ES-I3 (cell line): ENCODE measurements at regions not wholly inside any gene's neighbourhood (a gene's known extent, or its start where the extent isn't known, plus 50 kb on each side); places are given as distances from the start of the nearest gene placed in this dataset.

Experiments
- H3K36me3 ChIP-seq: 2 replicates; pipeline ENCODE4 v1.6.1; 2013; ENCODE audit warnings: mild to moderate bottlenecking, low read length, control low read depth, moderate library complexity; ENCODE audit not compliant: insufficient read depth
- H3K4me1 ChIP-seq: 2 replicates; pipeline ENCODE4 v1.6.1; 2013; ENCODE audit warnings: mild to moderate bottlenecking, control low read depth, low read length; ENCODE audit not compliant: insufficient read depth
- H3K9ac ChIP-seq: 2 replicates; pipeline ENCODE4 v1.6.1; 2013; ENCODE audit warnings: low read depth, mild to moderate bottlenecking, low read length, moderate library complexity
- H3K9me3 ChIP-seq: 2 replicates; pipeline ENCODE4 v1.6.1; 2013; ENCODE audit warnings: mild to moderate bottlenecking, low read length, moderate library complexity; ENCODE audit not compliant: control insufficient read depth, insufficient read depth

DNA sequence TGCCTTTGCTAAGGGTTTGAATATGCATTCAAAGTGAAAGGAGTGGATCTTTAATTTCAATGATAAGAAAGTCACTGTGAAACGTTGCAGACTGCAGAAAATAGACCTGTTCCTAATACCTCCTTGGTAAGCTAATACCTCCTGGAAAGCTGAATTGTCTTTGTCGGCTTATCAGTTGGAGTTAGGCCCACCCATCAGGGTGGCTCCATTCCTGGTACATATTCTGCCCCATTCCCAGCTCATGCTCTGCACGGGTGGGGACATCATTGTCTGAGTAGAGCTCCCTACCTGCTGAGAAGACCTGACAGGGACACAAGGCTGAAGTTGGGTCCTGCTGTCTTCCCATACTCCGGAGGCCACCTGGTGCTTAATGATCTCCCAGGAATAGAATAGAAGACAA is 203.3 kb downstream of the EN1 start:
- H3K4me1 ChIP-seq: peaks cover 13% of the 10 kb centered on the region
- H3K9me3 ChIP-seq: no peaks in the 10 kb centered on the region
- H3K36me3 ChIP-seq: no peaks in the 10 kb centered on the region
- H3K9ac ChIP-seq: no peak overlapping the region

DNA sequence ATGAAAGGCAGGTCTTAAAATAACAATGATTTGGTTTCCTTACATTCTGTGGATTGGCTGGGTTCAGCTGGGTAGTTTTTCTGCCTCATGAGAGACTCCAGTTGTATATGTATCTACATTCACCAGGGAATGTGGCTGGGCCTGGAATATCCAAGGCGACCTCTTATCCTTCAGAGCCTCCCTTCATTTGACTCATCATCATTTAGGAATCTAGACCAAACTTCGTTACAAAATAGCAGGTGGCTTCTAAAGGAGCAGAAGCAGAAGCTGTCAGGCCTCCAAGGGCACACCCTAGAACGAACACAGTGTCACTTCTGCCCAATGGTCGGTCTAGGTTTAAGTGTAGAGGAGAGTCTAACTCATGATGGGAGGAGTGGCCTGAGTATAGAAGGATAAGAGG is 204.2 kb downstream of the EN1 start:
- H3K36me3 ChIP-seq: no peaks in the 10 kb centered on the region
- H3K9me3 ChIP-seq: no peaks in the 10 kb centered on the region
- H3K9ac ChIP-seq: no peak overlapping the region
- H3K4me1 ChIP-seq: peaks cover 13% of the 10 kb centered on the region

DNA sequence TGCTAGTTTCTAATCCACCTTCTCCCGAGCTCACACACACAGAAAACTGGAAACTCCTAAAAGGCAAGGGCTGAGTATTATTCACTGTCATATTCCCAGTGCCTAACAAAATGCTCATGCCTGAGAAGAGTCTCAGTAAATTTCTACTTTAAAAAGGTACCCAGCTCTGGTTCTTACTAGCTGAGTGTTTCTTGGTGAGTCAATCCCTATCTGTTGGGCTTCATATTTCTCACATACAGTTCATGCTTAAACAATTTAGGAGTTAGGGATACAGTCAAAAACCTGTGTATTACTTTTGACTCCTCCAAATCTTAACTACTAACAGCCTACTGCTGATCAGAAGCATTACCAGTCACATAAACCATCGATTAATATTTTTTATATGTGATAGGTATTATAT is 204.9 kb downstream of the EN1 start:
- H3K9ac ChIP-seq: no peak overlapping the region
- no peaks in the 10 kb centered on the region for H3K36me3 ChIP-seq
- no peaks in the 10 kb centered on the region for H3K9me3 ChIP-seq
- peaks cover 13% of the 10 kb centered on the region for H3K4me1 ChIP-seq

DNA sequence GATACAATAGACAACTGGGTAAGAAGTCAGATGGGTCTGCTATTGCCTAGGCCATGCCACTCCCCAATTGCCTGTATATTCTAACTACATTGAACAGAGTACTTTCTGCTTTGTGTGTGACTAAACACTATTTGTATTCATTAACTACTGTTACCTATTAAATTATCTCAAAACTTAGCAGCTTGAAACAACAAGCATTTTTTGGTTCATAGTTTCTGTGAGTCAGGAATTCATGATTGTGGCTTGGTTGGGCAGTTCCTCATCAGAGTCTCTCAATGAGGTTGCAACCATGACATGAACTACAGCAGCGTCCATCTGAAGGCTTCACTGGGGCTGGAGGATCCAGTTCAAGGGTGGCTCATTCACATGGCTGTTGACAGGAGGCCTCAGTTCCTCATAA is 205.7 kb downstream of the EN1 start:
- H3K4me1 ChIP-seq: peaks cover 13% of the 10 kb centered on the region
- no peak overlapping the region for H3K9ac ChIP-seq
- H3K9me3 ChIP-seq: no peaks in the 10 kb centered on the region
- no peaks in the 10 kb centered on the region for H3K36me3 ChIP-seq

DNA sequence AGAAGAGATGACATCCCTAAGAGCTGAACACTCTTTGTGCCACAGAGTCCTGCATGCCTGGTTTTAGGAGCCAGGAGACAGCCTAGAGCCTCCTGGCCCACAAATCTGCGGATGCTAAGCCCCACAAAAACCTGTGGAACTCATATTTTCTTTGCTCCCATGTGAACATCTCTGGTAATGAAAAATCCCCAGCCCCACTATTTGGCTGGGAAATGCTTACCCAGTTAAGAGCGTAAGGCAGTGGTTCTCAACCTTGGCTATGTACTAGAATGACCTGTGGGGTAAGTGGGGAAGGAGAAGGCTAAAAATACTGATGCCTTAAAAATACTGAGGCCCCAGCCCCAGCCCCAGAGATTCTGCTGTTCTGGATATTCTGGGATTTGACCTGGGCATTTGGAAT is 208.1 kb downstream of the EN1 start:
- H3K9me3 ChIP-seq: no peaks in the 10 kb centered on the region
- H3K4me1 ChIP-seq: peaks cover 20% of the 10 kb centered on the region
- no peaks in the 10 kb centered on the region for H3K36me3 ChIP-seq
- no peak overlapping the region for H3K9ac ChIP-seq

DNA sequence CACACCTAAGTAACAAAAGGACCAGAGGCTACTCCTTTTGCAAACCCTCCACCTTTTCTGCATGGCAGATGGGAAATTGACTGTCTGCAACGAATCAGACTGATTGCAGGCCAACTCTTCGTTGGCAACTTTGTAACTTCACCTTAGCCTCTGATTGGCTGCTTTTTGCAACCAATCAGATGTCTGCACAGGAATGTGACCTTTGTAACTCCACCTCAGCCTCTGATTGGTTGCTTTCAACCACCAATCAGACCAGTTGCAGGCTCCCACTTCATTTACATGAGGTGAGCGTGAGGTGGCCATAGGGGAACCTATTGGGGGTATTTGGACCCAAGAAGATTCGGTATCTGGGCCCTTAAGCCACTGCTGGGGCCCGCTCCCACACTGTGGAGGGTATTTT is 209.0 kb downstream of the EN1 start:
- H3K36me3 ChIP-seq: no peaks in the 10 kb centered on the region
- no peak overlapping the region for H3K9ac ChIP-seq
- H3K4me1 ChIP-seq: peaks cover 12% of the 10 kb centered on the region; the same call in 1 of the 2 replicates
- H3K9me3 ChIP-seq: no peaks in the 10 kb centered on the region

DNA sequence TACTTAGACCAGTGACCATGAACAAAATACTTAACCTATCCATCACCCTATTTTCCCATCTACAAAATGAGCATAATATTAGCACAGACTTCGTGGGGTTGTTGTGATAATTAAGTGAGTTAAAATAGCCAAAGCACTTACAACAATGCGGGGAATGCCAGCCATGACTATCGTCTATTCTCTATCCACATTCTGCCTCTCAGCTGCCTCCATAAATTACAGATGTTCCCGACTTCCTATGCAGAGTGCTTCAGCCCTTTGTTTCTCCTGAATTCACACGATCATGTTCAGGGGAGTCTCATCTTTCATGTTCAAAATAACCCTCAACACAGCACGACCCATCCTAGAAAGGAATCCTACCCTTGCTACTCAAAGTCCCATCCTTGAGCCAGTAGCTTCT is 211.6 kb downstream of the EN1 start:
- no peak overlapping the region for H3K9ac ChIP-seq
- peaks cover 8% of the 10 kb centered on the region; the same call in 1 of the 2 replicates for H3K4me1 ChIP-seq
- no peaks in the 10 kb centered on the region for H3K36me3 ChIP-seq
- H3K9me3 ChIP-seq: no peaks in the 10 kb centered on the region

DNA sequence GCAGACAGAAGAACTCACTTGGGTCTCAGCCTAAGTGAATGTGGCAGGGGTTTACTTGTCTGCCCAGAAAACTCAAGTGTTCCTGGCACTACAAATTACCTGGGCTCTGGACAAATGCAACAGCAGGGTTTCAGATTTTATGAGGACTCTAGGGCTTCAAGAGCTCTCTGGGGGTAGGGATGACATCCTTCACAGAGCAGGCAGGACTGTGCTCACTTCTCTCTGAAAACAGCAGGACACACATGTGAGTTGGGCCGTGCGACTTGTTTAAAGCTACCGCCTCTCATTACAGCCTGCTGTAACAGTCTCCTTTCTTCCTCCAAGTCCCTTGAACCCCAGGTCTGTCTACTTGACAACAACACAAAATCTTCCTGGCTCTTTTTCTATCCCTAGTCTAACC is 212.6 kb downstream of the EN1 start:
- Histone ChIP-seq H3K9me3 (no peaks in the 10 kb centered on the region), H3K4me1 (peaks cover 8% of the 10 kb centered on the region; the same call in 1 of the 2 replicates), H3K36me3 (no peaks in the 10 kb centered on the region), H3K9ac (no peak overlapping the region)

DNA sequence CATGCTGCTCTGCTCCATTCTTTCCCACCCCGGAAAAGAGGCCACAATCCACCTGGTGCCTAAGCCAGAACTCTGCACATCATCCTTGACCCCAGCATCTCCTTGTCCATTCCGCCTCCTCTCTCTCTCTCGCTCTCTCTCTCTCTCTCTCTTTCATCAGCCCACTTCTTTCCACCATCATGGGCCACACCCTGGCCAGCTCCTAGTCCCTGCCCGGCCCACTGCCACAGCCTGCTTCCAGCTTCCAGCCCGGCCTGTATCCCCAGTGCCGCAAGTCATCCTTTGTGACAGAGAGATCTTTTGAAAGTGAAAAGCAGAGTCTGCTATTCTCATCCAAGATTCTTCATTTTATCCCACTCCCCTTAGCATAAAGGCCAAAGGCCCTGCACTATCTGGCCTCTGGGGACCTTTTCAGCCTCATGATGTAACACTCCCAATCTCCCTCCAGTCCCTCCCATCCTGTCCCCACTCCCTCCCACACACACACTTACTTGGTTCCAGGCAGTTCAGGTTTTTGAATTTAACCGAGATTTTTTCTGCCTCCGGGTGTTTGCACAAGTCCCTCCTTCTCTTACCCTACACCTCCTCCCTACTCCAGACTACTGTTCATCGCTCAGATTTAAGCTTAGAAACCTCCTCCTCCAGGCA is 214.0 kb downstream of the EN1 start:
- H3K4me1 ChIP-seq: peaks cover 8% of the 10 kb centered on the region; the same call in 1 of the 2 replicates
- no peaks in the 10 kb centered on the region for H3K9me3 ChIP-seq
- no peaks in the 10 kb centered on the region for H3K36me3 ChIP-seq
- no peak overlapping the region for H3K9ac ChIP-seq

DNA sequence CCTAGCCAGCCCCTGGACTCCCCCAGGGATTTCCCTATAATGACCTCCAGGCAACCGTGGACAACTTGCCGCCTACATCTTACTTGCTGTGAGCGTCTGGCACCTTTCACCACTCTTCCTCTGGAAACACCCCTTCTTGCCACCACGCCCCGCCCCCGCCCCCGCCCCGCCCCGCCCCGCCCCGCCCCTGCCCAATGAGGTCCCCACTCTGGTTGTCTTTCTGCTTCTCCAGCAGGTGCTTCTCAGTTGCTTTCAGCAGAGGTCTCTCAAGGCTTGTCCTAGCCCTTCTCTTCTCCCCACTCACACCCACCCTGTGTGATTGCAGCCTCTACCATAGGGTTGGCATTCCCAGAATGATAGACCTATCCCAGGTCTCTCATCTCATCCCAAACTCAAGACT is 214.5 kb downstream of the EN1 start:
- Histone ChIP-seq H3K9me3 (no peaks in the 10 kb centered on the region), H3K9ac (no peak overlapping the region), H3K4me1 (peaks cover 8% of the 10 kb centered on the region; the same call in 1 of the 2 replicates), H3K36me3 (no peaks in the 10 kb centered on the region)

DNA sequence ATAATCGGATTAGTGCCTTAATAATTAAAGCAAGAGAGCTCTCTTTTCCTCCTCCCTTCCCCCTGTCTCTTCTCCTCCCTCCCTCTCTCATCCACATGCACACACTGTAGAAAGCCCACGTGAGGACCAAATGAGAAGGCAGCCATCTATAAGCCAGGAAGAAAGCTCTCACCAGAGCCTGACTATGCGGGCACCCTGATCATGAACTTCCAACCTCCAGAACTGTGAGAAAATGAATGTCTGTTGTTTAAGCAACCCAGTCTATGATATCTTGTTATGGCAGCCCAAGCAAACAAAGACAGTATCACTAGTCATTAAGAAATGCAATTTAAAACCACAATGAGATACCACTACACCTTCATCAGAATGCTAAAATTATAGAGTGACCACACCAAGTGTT is 220.3 kb downstream of the EN1 start:
- Histone ChIP-seq H3K4me1 (no peaks in the 10 kb centered on the region), H3K9ac (no peak overlapping the region), H3K36me3 (no peaks in the 10 kb centered on the region), H3K9me3 (no peaks in the 10 kb centered on the region)

DNA sequence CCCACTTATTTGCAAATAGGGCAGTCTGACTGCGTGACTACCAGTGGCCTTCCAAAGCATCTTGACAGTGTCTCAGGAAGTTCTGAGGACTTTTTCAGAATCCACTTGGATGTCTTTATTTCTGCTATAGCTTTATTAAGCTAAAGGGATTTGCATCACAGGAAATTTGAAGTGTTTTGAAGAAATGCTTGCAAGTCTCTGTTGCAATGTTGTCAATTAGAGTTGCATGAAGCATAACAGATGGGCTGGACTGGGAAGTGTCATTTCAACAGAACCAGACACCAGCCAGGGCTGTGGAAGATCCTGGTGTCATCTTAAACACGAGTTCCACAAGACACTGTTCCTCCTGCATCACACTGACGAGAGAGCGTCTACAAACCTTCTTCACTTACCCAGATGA is 224.5 kb downstream of the EN1 start:
- no peaks in the 10 kb centered on the region for H3K9me3 ChIP-seq
- H3K9ac ChIP-seq: no peak overlapping the region
- no peaks in the 10 kb centered on the region for H3K36me3 ChIP-seq
- H3K4me1 ChIP-seq: no peaks in the 10 kb centered on the region

DNA sequence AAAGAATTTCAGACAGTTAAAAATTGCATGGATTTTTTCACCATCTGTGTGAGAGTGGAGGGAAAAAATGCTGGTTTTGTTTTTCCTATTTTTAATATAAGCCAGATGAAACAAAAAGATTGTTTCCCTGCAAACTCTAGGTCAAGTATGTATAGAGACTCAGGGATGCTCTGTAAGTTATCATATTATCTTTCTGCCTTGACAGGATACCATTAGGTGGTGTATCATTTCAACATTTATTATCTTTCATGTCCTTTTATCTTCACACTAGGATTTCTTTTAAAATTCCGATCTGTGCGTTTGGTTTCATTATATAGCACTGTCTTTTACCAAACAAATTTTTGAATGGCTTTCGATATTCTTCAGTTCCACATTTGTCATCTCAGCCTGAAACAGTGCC is 225.3 kb downstream of the EN1 start:
- H3K9ac ChIP-seq: no peak overlapping the region
- no peaks in the 10 kb centered on the region for H3K4me1 ChIP-seq
- no peaks in the 10 kb centered on the region for H3K9me3 ChIP-seq
- no peaks in the 10 kb centered on the region for H3K36me3 ChIP-seq

DNA sequence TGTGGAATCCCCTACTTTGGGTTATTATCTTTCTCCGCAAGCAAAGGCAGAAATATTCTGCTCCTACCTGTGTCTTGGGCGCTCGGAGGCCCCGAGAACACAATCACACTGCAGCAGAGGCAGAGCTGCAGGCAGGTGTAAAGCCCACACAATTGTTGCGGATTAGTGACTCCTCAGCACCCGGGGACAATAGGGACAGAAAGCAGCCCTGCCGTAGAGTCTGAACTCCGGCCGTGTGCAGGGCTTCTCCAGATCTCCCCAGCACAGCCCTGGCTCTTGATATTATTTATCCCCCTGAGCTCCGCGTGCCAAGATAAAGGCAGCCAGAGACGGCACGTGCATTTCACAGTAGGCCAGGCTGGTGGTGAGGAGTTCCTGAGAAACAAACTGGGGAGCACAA is 229.2 kb downstream of the EN1 start:
- Histone ChIP-seq H3K36me3 (no peaks in the 10 kb centered on the region), H3K9me3 (no peaks in the 10 kb centered on the region), H3K9ac (no peak overlapping the region), H3K4me1 (peaks cover 5% of the 10 kb centered on the region; the same call in 1 of the 2 replicates)

DNA sequence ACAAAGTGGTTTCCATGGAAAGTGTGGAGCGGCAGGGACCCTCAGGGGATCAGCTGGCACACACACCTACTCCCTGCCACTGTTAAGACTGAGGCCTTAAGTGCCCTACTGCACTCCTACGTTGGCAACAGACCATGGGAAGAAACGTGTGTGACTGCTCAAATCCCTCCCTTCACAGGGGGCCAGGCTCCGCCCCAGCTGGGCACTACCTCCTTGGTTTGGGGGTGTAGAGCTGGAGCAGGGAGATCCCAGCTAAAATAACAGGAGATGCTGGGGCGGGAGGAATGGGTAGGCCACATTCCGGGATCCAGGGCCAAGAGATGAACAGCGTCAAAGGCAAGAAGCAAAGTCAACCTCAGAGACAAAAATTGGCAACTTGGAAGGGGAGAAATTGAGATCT is 231.0 kb downstream of the EN1 start:
- peaks cover 5% of the 10 kb centered on the region; the same call in 1 of the 2 replicates for H3K4me1 ChIP-seq
- H3K36me3 ChIP-seq: no peaks in the 10 kb centered on the region
- no peak overlapping the region for H3K9ac ChIP-seq
- no peaks in the 10 kb centered on the region for H3K9me3 ChIP-seq
